DMS 273 treated with DMSO at 0.1 percent for 48 hours (cell line): ENCODE measurements at regions not wholly inside any gene's neighbourhood (a gene's known extent, or its start where the extent isn't known, plus 50 kb on each side); places are given as distances from the start of the nearest gene placed in this dataset.

Source experiments
- DNase-seq: peaks from one replicate; lab custom pipeline; 2025; lab: John Stamatoyannopoulos, UW

GRCh38 chr17:14947671-14948070 is 317.5 kb downstream of the PMP22 start:
- no peak for DNase-seq

DNA sequence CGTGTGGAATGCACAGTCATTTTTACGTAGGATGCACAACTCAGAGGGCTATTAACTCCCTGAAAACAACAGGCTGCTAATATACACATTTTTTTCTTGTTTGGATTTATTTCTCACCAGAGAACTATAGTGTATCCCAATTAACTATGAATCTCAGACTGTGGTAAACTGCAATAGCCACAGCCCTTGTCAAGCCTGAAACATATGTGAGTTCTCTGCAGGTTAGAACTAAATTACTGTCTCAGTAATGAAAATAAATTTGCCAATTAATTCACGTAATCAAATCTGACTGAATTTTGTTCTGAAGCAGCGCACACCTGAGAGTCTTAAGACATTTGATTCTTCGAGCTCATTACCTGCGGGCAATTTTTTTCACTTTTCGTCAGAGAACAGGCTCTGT is 318.6 kb downstream of the PMP22 start:
- DNase-seq, result no peak

GRCh38 chr17:14942526-14943190 is 322.5 kb downstream of the PMP22 start:
- no peak for DNase-seq

DNA sequence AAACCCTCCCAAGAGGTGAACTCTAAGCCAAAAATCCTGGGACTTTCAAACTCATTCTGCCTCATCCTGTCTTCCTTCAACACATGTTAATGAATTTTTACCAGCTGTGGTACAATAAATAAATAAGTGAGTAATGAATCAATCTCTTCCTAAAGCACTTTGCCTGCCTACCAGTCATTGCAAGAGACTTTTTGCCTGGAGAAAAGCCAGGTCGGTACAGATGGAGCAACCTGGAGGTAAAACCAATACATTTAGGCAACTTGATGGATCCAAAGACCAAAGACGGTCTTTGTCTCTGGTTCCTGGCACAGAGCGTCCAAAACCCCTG is 324.2 kb downstream of the PMP22 start:
- no peak for DNase-seq

GRCh38 chr17:14940108-14940937 is 324.8 kb downstream of the PMP22 start:
- no peak for DNase-seq

DNA sequence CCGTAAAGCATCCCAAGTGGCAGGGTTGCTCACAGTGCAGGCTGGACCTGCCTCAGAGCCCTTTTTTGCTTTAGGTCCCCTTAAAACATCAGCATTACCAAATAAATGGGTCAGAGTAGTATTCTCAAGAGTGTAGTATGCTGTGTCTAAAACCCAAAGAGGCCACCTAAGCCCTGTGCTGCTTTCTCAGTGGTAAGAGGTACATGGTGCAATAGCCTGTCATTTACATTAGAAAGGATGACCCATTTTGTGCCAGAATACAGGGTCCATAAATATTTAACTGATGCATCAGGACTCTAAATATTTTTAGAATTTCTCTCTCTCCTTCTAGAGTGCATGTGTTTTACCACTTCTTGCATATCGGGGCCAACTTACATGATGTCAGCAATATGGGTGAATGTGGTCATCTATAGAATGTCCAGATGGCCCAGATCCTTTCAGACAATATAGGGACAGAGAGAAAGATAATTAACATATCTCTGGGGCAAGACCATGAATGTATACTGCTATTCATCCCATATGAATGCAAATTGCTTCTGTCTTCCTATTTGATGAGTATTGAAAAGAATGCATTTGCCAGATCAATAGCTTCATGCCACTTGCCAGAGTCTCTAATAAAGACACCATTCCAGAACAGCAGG is 329.2 kb downstream of the PMP22 start:
- DNase-seq, result no peak

- no peak for DNase-seq
Measured at GRCh38 chr17:14935139-14935841, 329.8 kb downstream of the PMP22 start.

- DNase-seq, result no peak
Measured at GRCh38 chr17:14933676-14934075, 331.4 kb downstream of the PMP22 start.

DNA sequence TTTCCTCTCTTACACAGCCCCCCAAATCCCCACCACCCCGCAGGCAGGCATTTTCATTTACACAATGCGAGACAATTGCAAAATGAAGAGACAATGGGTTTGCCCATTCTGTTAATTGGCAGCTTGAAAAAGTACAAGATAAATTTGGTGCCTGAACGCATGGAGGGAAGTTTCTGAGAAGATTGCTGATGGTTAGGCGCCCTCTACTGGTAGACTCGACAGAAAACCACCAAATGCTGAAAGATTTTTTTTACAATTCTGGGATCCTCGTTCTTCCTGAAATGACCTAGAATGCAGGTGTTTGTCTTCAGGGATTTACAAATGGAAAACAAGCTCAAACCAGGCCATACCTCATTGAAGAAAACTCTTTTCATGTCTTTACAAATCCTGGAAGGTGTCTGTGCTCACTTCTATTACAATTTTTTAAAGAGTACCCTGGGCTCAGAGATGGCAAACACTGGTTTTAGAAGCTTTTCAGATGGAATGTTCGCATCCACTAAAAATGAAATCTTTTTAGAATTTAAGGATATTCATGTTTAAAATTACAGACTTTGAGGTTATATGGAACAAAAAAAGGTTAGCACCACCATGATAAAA is 338.5 kb downstream of the PMP22 start:
- DNase-seq, result no peak

DNA sequence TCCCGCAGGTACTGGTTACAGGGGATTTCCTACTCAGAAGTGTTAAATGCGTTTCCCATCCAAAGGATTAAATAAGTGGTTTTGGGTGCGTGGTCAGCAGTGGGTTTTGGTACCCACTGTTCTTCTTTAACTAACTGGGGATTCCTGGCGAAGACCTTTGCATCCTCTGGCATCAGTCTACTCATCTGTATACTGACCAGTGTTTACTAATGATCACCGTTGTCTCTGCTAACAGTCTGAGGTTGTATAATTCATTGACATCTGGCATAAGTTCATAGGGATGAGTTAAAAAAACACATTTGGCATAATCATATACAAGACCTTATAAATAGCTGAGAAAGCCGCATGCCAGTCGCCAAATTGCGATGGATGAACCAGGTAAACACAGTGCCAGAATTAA is 339.1 kb downstream of the PMP22 start:
- no peak for DNase-seq

DNA sequence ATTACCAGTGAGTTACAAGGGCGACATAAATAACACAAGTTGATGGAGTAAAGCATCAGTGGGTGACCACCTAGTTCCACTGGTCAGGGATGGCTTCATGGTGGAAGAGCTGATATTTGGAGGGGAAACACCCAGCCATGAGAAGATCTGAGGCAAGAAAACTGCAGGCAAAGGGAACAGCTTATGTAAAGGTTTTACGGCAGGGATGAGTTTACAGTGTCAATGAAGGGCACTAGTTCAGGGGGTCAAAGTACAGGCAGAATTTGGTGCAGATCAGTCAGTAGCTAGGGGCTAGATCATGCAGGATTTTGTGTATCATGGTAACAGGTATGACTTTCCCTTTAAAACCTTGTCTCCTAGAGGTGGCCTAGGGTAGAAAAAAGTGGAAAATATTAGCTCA is 339.6 kb downstream of the PMP22 start:
- DNase-seq, result no peak

DNA sequence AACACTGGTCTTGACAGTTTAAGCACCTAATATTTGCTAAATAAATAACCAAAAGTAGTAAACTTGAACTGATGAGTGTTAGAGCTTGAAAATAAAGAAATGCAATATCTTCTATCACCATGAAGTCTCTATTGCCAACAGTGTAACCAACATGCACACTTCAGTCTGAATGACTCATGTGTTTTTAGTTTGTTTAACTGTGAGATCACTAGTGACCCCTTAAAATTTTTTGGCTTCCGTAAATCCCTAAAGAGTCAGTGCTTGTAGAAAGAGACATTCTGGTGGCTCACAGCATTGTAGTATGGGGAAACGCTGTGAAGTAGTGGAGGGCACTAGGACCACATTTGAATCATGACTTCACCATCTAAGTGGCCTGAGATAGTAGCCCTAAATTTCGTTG is 341.1 kb downstream of the PMP22 start:
- no peak for DNase-seq

DNA sequence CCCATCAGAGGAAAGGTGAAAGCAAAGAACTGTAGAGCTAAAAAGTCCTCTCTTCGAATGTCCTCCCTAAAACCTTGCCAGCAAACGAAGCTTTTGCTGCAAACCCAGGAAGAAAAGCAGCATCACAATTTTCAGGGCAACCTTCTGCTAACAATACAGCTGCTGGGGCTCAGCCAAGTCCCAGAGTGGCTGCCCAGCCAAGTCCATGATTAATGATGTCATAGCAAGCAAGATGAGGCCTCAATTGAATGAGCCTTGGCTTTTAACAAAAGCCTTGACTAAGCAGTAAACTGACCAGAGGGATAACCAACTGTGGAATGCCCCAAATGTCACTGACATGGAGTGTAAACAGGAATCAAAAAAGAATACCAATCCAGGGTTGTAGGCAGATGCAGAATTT is 342.7 kb downstream of the PMP22 start:
- no peak for DNase-seq

GRCh38 chr17:14921936-14922335 is 343.2 kb downstream of the PMP22 start:
- DNase-seq, result no peak

- DNase-seq, result no peak
Measured at GRCh38 chr17:14919631-14920213, 345.4 kb downstream of the PMP22 start.

- no peak for DNase-seq
Measured at GRCh38 chr17:14919094-14919493, 346.0 kb downstream of the PMP22 start.

DNA sequence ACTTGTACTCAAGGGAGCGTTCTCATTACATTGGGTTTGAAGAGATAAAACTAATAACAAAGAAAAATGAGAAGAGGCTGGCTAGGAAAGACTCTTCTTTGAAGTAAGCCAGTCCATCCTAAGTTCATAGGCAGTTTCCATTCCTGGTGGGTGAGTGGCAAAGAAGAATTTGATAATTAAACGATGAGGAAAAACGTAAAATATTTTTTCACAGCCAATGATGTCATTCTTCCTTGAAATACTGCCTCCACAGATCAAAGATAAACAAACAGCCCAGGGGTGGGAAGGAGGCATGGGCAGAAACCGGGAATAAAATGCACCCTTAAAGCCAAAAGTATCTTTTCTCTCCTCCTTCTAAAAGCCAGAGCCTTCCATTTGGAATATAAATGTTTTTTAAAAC is 346.6 kb downstream of the PMP22 start:
- no peak for DNase-seq

- no peak for DNase-seq
Measured at GRCh38 chr17:14910916-14911315, 354.2 kb downstream of the PMP22 start.

DNA sequence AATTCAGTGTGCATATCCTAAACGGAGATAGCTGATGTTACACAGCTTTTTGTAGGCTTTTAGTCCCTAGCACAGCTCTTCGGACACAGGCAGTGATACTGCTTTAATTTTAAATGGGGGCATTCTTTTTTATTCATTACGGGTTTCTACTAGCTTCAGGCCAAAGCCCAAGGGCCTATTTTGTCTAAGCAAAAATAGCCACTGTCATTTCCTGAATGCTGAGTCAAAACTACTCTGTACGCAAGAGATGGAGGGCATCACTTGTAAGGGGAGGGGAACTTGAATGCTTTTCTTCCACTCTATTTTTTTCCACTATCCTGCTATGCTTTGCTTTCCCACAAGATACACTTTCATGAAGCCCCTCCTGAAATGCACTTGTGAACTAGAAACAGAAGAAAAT is 360.7 kb downstream of the PMP22 start:
- DNase-seq, result no peak

GRCh38 chr17:14903854-14904253 is 361.3 kb downstream of the PMP22 start:
- DNase-seq, result no peak

- DNase-seq, result no peak
Measured at GRCh38 chr17:14902803-14903202, 362.3 kb downstream of the PMP22 start.

DNA sequence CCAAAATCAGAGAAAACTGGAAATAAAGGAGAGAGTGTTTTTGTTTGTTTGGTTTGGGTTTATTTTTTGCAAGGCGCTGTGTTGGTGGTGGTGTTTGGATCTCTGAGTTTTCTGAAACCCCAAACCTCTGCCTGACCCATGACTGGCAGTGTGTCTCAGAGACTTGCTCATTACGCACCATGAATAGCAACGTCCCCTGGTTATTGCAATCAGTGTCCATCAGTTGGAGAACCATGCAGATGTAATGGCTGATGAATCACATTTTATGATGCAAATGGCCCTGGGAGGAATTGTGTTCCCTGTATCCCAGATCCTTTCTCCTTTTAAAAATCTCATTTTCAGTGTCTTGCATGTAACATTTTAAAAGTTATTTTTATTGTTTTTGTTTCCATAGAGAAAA is 362.8 kb downstream of the PMP22 start:
- no peak for DNase-seq
